Adrenal gland (tissue), 9 donors: ENCODE measurements at regions not wholly inside any gene's neighbourhood (a gene's known extent, or its start where the extent isn't known, plus 50 kb on each side); places are given as distances from the start of the nearest gene placed in this dataset.

Experiments used
- DNase-seq, 7 donors: peaks; one replicate each; pipeline ENCODE4 v3.0.0-alpha.2; 2019 to 2020
- H3K27ac ChIP-seq, 5 donors: fragments of 200-600 bp; sonication (generic) in 4 of 5; 1 replicate in 3 of 5; 2 replicates in 2 of 5; pipeline versions ENCODE4 v1.5.1 to v1.8.0; 2016 to 2020; ENCODE audit warnings: mild to moderate bottlenecking in 1 of 5
- H3K27me3 ChIP-seq: fragments of 200-600 bp; 2 replicates; pipeline ENCODE4 v1.8.0; 2021
- H3K36me3 ChIP-seq, 2 donors: fragments of 200-600 bp; replicated peaks in 1 of 2; 1 replicate in 1 of 2; 2 replicates in 1 of 2; pipeline versions ENCODE4 v1.5.1 to v1.8.0; 2018 to 2022
- H3K4me1 ChIP-seq, 2 donors: fragments of 200-600 bp; replicated peaks in 1 of 2; 1 replicate in 1 of 2; 2 replicates in 1 of 2; pipeline versions ENCODE4 v1.5.1 to v1.8.0; 2018 to 2021
- H3K4me3 ChIP-seq, 4 donors: fragments of 200-600 bp; sonication (generic) in 3 of 4; one replicate each; pipeline ENCODE4 v1.5.1; 2016 to 2018
- H3K9me3 ChIP-seq, 3 donors: fragments of 200-600 bp; sonication (generic) in 1 of 3; replicated peaks in 1 of 3; 1 replicate in 2 of 3; 2 replicates in 1 of 3; pipeline versions ENCODE4 v1.5.1 to v1.8.0; 2016 to 2021
- CTCF ChIP-seq, 6 experiments: fragments of 450-650 bp in 4 of 6; fragments of 200-600 bp in 2 of 6; sonication (generic) in 1 of 6; IDR thresholded peaks; 1 replicate in 5 of 6; 2 replicates in 1 of 6; pipeline versions ENCODE4 v1.5.1 to v1.8.0; 2016 to 2021; ENCODE audit warnings: antibody characterized with exemption in 6 of 6, mild to moderate bottlenecking in 2 of 6, moderate library complexity in 1 of 6
- POLR2A ChIP-seq, 2 donors: fragments of 450-650 bp; IDR thresholded peaks; one replicate each; pipeline ENCODE4 v1.6.1; 2017; ENCODE audit warnings: antibody characterized with exemption in 2 of 2, mild to moderate bottlenecking in 2 of 2, moderate library complexity in 1 of 2
- WGBS, 4 donors: extraction: QIAGEN DNeasy Blood & Tissue Kit in 2 of 4; methylation state at CpG; one replicate each; pipeline versions ENCODE4 v1.1.5 to v1.1.7; 2013 to 2017; 5-methylcytosine and 5-hydroxymethylcytosine counted together
- intact Hi-C, 2 donors: fragments of 100-400 bp; cut with DNase I; formaldehyde crosslinking; loops; one replicate each; pipeline versions ENCODE4 v1.14.1 to v1.15.0; 2022 to 2023
- donor health status: healthy with polysubstance abuse.
- donor health status: Bipolar disorder and iron deficiency.
- donor health status: DM: yes; HTN: yes; CAD: no.
- donor health status: DM: no; HTN: no; CAD: no.
- donor health status: DM: no; HTN: no; CAD: no.

- no peaks in the 10 kb centered on the region for H3K36me3 ChIP-seq
- H3K9me3 ChIP-seq: no peaks in the 10 kb centered on the region
- H3K27ac ChIP-seq: no peak overlapping the region
- 78 to 96% (median 81%) methylated on average over 1 of the region's 1 CpG for WGBS, 4 donors
- no peak for TF ChIP-seq CTCF (IDR thresholded peaks at IDR 0.05)
- TF ChIP-seq POLR2A (IDR thresholded peaks at IDR 0.05): no peak
- intact Hi-C loops: no loop called here
- no peak for DNase-seq
- no peaks in the 10 kb centered on the region for H3K27me3 ChIP-seq
- no peaks in the 10 kb centered on the region for H3K4me1 ChIP-seq
- H3K4me3 ChIP-seq: no peak overlapping the region
Measured at GRCh38 chr5:96140084-96140483, 178.4 kb upstream of the ELL2 start.

GRCh38 chr5:96134886-96135285 lies 173.2 kb upstream of the ELL2 start:
- TF ChIP-seq CTCF (IDR thresholded peaks at IDR 0.05) (no peak), POLR2A (IDR thresholded peaks at IDR 0.05) (no peak)
- 75 to 88% (median 83%) methylated on average over 3 of the region's 3 CpGs for WGBS, 4 donors
- no peaks in the 10 kb centered on the region for H3K4me1 ChIP-seq
- DNase-seq: no peak
- intact Hi-C loops: no loop called here
- no peak overlapping the region for H3K4me3 ChIP-seq
- no peaks in the 10 kb centered on the region for H3K9me3 ChIP-seq
- H3K27me3 ChIP-seq: no peaks in the 10 kb centered on the region
- no peaks in the 10 kb centered on the region for H3K36me3 ChIP-seq
- H3K27ac ChIP-seq: no peak overlapping the region

- Histone ChIP-seq H3K36me3 (no peaks in the 10 kb centered on the region), H3K4me3 (no peak overlapping the region), H3K27ac (no peak overlapping the region), H3K9me3 (no peaks in the 10 kb centered on the region), H3K4me1 (no peaks in the 10 kb centered on the region), H3K27me3 (no peaks in the 10 kb centered on the region)
- WGBS, 4 donors: 59 to 70% (median 66%) methylated on average over 6 of the region's 6 CpGs
- DNase-seq: no peak
- TF ChIP-seq CTCF (IDR thresholded peaks at IDR 0.05) (no peak), POLR2A (IDR thresholded peaks at IDR 0.05) (no peak)
- intact Hi-C loops: no loop called here
Measured at GRCh38 chr5:96133341-96134079, 171.9 kb upstream of the ELL2 start.

- H3K36me3 ChIP-seq: no peaks in the 10 kb centered on the region
- DNase-seq: no peak
- H3K27me3 ChIP-seq: no peaks in the 10 kb centered on the region
- no peak overlapping the region for H3K27ac ChIP-seq
- no peaks in the 10 kb centered on the region for H3K9me3 ChIP-seq
- no peak overlapping the region for H3K4me3 ChIP-seq
- intact Hi-C loops: no loop called here
- TF ChIP-seq POLR2A (IDR thresholded peaks at IDR 0.05) (no peak), CTCF (IDR thresholded peaks at IDR 0.05) (no peak)
- 81 to 93% (median 82%) methylated on average over 1 of the region's 1 CpG for WGBS, 4 donors
- H3K4me1 ChIP-seq: peaks cover 4 to 13% of the 10 kb centered on the region in 2 donors
Measured at GRCh38 chr5:96129276-96129675, 167.6 kb upstream of the ELL2 start.
